Omental fat pad (tissue), 3 donors: ENCODE measurements at regions not wholly inside any gene's neighbourhood (a gene's known extent, or its start where the extent isn't known, plus 50 kb on each side); places are given as distances from the start of the nearest gene placed in this dataset.

Experiments used
- ATAC-seq: fragments of 150-250 bp; one replicate; pipeline ENCODE4 v1.9.1; 2016; ENCODE audit warnings: mild to moderate bottlenecking, moderate library complexity; ENCODE audit not compliant: low FRiP score
- DNase-seq: peaks from one replicate; pipeline ENCODE4 v3.0.0-alpha.2; 2019; ENCODE audit warnings: low spot score
- TF ChIP-seq, protein P1 (sequence below), 3 donors: fragments of 450-650 bp; IDR thresholded peaks; one replicate each; pipeline ENCODE4 v1.5.1; 2016 to 2017; ENCODE audit warnings: antibody characterized with exemption in 3 of 3, mild to moderate bottlenecking in 3 of 3, moderate library complexity in 2 of 3

DNA sequence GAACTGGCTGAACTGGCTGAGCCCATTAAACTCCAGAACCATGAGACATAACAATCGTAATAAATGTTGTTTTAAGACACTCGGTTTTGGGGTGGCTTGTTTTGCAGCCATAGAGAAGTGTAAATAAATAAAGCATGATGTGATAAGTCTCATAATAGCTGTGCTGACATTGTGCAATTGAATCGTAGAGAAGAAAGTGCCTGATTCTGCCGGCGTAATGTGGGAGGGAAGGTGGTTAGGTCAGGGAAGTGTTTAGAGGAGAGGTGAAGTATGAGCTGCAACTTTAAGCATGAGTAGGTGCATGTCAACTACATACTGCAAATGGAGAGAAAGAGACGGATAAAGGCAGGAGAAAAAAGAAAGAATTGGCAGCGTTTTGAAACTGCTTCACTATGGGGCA, 217.1 kb downstream of the BLID start:
- TF ChIP-seq, protein P1, sequence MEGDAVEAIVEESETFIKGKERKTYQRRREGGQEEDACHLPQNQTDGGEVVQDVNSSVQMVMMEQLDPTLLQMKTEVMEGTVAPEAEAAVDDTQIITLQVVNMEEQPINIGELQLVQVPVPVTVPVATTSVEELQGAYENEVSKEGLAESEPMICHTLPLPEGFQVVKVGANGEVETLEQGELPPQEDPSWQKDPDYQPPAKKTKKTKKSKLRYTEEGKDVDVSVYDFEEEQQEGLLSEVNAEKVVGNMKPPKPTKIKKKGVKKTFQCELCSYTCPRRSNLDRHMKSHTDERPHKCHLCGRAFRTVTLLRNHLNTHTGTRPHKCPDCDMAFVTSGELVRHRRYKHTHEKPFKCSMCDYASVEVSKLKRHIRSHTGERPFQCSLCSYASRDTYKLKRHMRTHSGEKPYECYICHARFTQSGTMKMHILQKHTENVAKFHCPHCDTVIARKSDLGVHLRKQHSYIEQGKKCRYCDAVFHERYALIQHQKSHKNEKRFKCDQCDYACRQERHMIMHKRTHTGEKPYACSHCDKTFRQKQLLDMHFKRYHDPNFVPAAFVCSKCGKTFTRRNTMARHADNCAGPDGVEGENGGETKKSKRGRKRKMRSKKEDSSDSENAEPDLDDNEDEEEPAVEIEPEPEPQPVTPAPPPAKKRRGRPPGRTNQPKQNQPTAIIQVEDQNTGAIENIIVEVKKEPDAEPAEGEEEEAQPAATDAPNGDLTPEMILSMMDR (IDR thresholded peaks at IDR 0.05) = no peak
- DNase-seq (no peak), ATAC-seq (peak; percentile 74)

DNA sequence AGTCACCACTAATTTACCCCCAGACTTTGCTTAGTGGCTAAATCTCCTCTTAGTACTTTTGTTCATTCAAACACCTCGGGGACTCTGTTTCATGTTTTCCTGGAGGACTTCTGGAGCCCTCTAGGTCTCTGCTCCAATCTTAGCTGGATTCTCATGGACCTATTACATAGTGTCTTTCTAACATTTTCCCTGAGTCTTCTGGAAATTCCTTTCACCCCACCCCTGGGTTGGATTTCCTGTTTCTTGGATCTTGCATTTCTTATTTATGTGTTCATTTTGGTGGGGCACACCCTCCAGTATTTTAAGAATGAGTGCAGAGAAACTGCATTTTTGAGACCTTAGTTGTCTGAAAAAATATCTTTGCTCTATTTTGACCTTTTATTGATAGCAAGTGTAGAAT, 220.1 kb downstream of the BLID start:
- TF ChIP-seq, protein P1 (IDR thresholded peaks at IDR 0.05) = no peak
- ATAC-seq (no peak), DNase-seq (no peak)

DNA sequence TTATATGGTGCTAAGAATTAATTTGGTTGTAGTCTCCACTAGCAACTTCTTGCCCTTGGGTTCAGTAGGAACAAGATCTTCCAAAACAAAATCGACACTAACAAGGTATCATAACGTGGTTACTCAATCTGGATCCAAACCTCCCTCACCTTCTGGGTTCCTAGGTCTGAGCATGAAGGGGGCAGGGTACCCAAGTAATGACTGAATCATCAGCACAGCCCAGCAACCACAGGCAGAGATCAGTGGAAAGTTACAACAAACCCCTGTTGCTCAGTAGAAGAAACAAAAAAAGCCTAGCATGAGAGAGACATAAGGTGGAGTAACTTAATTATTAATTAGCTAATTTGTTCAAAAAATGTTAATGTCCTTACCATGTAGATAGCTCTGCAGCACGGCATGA, 221.4 kb downstream of the BLID start:
- DNase-seq (no peak), ATAC-seq (peak; percentile 45)
- TF ChIP-seq, protein P1 (IDR thresholded peaks at IDR 0.05) = no peak

DNA sequence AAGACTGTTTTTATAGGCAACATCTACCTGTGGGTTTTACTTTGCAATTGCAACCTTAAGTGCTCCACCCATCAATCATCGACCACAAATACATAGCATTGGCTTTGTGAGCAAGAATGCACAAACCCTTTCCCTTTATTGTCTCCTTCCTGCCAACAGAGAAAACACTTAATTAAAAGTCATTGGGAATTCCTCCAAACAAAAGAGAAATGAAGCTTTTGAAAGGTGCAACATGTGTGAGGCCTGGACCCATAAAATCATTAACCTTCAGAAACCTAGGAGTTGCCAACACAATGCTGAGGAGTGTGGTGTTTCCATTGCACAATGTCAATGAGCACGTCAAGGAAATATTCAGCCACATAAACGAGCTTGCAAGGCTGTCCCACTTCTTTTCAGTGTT, 223.2 kb downstream of the BLID start:
- no peak for ATAC-seq

DNA sequence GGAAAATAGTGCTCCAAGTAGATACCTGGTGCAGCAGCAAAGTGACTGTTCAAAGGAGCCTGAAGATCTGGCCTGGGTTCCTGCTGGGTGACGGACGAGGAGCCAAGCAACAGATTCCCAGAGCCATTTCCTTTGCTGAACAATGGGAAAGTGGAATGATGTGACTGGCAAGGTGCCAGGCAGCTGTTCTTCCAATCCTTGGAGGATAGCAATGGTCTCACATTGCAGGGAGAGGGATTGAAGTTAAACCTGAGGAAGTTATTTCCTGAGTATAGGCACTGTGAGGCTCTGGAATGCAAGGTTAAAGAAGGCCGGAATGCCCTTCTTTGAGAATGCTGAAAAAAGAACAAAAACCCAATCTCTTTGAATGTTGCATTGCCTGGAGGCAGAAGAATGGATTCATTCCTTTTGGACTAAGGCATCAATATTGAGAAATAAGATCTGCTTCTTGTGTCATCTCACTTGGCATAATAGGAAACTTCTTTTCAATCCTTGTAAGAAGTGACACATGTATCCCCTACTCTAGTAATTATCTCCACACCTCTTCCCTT, 223.8 kb downstream of the BLID start:
- ATAC-seq = no peak

More for the DNA sequence above, 223.2 kb downstream of the BLID start:
- DNase-seq = no peak
- TF ChIP-seq, protein P1 (IDR thresholded peaks at IDR 0.05) = no peak

DNA sequence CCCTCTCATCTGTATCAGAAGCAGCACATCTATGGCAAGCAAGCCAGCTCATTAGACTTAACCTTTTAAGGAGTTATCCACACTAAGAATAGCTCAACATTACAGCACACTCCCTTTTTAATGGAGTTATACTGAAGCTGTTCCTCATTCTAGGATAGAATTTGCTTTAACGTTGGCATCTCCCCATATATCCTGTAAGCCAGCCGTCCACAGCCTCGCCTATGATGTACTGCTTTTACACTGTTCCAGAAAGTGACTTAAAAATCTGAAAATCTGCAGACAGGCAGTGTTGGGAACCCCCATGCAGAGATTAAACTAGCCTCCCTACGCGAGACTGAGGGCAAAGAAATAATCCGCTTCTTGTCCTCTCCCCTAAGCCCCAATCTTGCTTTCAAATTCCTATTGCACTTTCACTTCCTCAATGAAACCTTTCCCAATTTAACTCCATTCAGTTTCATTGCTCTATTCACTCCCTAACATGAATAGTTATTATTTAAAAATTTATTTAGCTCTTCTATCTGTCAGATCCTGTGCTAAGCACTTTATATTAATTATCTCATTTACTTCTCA, 225.0 kb downstream of the BLID start:
- ATAC-seq = no peak
- TF ChIP-seq, protein P1 (IDR thresholded peaks at IDR 0.05) = no peak

More for the DNA sequence above, 223.8 kb downstream of the BLID start:
- DNase-seq = no peak
- TF ChIP-seq, protein P1 (IDR thresholded peaks at IDR 0.05) = no peak

DNA sequence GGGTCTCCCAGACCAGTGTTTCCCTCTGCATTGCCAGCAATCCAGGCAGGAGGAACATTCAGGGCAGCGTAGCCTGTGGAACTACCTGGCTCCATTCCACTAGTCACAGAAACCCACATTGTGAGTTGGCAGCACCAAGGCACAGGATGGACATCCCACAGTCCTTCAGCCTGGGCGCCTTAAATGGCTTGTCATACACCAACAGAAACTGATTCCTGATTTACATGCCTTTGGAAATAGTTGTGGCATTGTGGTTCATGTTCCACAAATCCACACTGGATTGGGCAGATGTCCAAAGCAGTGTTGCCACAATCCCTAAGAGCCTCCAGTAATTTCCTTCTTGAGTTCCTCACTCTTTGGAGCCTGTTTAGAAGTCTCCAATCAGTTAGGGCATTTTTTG, 225.6 kb downstream of the BLID start:
- no peak for ATAC-seq
- TF ChIP-seq, protein P1 (IDR thresholded peaks at IDR 0.05) = no peak
- DNase-seq = no peak

More for the DNA sequence above, 225.0 kb downstream of the BLID start:
- DNase-seq = no peak
